LNCAP (cell line): ENCODE measurements at regions not wholly inside any gene's neighbourhood (a gene's known extent, or its start where the extent isn't known, plus 50 kb on each side); places are given as distances from the start of the nearest gene placed in this dataset.

ENCODE experiments used
- TF ChIP-seq, protein P1 (sequence below): fragments of 450-650 bp; IDR thresholded peaks from 2 replicates; pipeline ENCODE4 v1.5.1; 2017; ENCODE audit warnings: mild to moderate bottlenecking

DNA sequence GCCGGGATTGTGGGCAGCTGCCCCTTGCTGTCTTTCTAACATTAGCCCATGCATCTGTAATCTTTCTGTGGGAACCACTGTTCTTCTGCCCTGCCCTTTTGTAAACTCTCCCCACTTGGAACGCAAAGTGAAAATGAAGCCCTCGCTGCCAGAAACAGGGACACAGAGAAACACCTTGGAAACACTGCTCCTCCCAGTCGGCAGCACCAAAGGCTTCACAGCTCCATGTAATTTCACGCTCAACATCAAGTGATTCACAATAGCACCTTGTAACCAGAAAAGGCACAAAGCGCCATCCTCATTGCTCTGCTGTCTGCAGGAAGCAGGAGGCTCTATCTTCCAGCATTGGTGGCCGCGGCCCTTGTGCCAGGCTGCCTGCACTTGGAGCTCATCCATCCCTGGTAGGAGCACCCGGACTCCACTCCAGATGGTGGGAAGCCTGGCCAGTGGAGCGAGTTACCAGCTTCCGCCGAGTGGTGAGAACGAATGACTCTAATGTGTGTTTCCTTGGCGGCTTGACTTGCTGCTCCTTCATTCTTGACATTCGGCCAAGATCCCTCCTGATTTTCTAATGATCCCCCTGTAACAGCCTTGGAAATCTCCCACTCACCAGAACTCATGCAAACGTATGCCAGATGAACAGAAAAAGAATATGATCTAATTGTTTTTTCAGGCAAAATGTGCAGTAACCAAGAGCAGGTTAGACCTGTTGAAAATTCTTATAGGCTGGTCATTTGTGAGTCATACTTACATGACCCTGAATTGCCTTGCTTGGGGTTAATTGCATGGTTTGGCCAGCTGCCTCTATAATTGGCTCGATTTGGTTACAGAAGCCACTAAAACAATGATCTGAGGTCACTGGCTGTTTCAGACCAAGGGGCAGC, 169.1 kb upstream of the CDYL start:
- TF ChIP-seq, protein P1, sequence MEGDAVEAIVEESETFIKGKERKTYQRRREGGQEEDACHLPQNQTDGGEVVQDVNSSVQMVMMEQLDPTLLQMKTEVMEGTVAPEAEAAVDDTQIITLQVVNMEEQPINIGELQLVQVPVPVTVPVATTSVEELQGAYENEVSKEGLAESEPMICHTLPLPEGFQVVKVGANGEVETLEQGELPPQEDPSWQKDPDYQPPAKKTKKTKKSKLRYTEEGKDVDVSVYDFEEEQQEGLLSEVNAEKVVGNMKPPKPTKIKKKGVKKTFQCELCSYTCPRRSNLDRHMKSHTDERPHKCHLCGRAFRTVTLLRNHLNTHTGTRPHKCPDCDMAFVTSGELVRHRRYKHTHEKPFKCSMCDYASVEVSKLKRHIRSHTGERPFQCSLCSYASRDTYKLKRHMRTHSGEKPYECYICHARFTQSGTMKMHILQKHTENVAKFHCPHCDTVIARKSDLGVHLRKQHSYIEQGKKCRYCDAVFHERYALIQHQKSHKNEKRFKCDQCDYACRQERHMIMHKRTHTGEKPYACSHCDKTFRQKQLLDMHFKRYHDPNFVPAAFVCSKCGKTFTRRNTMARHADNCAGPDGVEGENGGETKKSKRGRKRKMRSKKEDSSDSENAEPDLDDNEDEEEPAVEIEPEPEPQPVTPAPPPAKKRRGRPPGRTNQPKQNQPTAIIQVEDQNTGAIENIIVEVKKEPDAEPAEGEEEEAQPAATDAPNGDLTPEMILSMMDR = no peak

DNA sequence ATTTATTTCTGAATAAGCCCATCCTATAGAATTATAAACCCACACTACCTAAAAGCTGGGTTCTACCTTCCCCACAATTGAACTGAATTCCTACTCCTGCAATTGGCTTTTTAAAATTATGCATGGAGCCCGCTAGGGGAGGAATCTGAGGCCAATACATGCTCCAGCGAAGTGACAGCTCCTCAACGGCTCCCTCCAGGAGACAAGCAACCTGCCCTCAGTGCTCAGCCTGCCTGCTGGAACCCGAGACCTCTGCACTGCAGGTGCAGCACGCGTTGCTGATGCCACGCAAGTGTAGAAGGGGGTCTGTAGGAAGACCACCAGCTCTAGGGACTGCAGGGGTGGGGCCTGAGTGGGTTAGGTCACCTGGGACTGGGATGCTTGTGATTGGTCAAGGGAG, 170.2 kb upstream of the CDYL start:
- TF ChIP-seq, protein P1 = no peak

DNA sequence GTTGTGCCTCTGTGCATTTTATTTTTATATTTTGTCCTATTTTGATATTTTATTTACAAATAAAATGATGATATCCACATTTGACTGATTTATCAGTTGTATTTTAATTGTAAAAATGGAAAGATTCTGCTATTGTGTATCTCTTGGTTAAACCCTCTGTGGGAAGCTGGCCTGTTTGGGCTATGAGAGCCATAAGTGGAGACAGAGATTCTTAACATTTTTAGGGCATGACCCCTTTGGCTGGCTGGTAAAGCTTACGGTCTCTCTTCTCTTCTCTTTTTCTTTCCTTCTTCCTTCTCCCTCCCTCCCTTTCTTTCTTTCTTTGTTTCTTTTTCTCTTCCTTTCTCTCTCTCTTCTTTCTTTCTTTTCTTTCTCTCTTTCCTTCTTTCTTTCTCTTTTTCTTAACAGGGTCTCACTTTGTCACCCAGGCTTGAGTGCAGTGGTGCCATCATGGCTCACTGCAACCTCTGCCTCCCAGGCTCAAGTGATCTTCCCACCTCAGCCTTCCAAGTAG, 172.3 kb upstream of the CDYL start:
- TF ChIP-seq, protein P1 = no peak

DNA sequence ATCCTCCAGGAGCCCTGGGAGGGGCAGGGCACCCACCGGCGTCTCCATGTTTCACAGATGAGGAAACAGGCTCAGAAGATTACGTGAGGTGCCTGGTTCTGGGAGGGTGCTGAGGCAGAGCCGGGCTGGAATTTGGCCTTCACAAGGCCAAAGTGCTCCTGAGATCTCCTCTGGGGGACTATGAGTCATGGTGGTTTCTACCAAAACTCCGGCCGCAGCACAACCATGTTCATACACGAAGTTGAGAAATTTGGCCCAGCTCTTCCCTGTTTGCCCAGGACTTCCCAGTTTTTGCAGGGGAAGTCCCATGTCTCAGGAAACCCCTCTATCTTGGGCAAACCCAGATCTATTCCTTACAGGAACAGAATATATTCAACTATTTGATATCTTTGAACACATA, 172.9 kb upstream of the CDYL start:
- TF ChIP-seq, protein P1 = no peak

DNA sequence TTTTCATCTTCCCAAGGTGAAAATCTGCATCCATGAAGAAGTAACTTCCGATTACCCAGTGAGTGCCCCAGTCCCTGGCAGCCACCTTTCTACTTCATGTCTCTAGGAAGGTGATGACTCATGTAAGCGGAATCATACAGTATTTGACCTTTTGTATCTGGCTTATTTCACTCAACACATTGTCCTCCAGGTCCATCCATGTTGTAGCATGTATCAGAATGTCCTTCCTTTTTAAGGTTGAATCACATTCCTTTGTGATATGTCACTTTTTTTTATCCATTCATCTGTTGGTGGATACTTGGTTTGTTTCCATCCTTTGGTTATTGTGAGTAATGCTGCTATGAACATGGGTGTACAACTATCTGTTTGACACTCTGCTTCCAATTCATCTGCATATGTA, 176.3 kb upstream of the CDYL start:
- TF ChIP-seq, protein P1 = no peak

DNA sequence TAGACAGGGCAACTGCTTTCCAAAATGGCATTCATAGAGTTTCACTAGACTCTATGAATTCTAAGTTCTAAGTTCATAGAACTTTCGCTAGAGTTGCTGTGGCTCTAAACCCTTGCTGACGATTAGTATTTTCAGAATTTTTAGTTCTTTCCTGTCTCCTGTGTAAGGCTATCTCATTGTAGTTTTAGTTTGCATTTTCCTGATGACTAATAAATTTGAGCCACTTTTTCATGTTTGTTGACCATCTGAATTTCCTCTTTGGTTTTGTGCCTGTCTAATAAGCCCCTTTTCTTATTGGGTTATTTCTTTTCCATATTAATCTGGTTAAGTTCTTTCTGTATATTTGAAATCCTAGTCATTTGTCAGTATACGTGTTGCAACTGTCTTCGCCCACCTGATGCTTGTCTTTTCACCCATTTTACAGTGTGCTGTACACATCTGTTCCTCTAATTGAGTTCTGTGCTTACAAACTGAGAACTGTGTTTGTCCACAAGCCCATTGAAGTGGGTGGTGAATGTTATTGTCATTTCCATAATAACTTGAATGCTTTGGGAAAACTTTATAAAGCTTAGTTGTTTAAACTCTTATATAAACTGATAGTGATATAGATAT, 177.7 kb upstream of the CDYL start:
- TF ChIP-seq, protein P1 = no peak

DNA sequence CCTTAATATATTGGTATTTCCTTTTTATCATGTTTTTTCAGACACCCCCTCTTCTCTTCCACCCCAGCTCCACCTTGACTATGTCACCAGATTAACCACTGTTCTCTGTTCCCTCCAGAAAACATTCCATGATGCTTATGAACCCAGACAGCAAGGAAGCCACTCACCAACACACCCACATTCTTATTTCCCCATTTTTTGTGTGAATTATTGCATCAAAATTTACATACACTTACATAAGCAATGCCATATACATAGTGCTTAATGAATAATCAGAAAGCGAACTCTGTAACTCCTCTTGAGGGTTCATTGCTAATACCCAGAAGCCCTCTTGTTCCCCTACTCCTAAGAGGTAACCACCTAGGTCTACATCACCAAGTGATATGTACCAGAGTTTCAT, 182.3 kb upstream of the CDYL start:
- TF ChIP-seq, protein P1 = no peak
